MM.1S (cell line): ENCODE measurements at regions not wholly inside any gene's neighbourhood (a gene's known extent, or its start where the extent isn't known, plus 50 kb on each side); places are given as distances from the start of the nearest gene placed in this dataset.

ENCODE experiments used
- DNase-seq: peaks from one replicate; pipeline ENCODE4 v3.0.0-alpha.2; 2015
- H2AFZ ChIP-seq: fragments of 300-600 bp; sonication (generic); 2 replicates; pipeline ENCODE4 v1.6.0; 2016; ENCODE audit warnings: antibody characterized with exemption, low read length
- H3F3A ChIP-seq: fragments of 300-600 bp; sonication (generic); 2 replicates; pipeline ENCODE4 v1.6.1; 2016; ENCODE audit warnings: mild to moderate bottlenecking, antibody characterized with exemption, low read length, moderate library complexity, mixed read lengths; ENCODE audit not compliant: insufficient read depth
- H3K27ac ChIP-seq: fragments of 300-600 bp; sonication (generic); 2 replicates; pipeline ENCODE4 v1.5.1; 2016; ENCODE audit warnings: mild to moderate bottlenecking, low read length
- H3K27me3 ChIP-seq: fragments of 300-600 bp; sonication (generic); replicated peaks from 2 replicates; pipeline ENCODE4 v1.6.0; 2016; ENCODE audit warnings: low read length; ENCODE audit not compliant: insufficient read depth
- H3K36me3 ChIP-seq: fragments of 300-600 bp; sonication (generic); replicated peaks from 2 replicates; pipeline ENCODE4 v1.6.1; 2016; ENCODE audit warnings: mild to moderate bottlenecking, low read length, mixed read lengths; ENCODE audit not compliant: insufficient read depth
- H3K4me1 ChIP-seq: fragments of 300-600 bp; sonication (generic); 2 replicates; pipeline ENCODE4 v1.6.1; 2016; ENCODE audit warnings: low read length, mixed read lengths
- H3K4me2 ChIP-seq: fragments of 300-600 bp; sonication (generic); 2 replicates; pipeline ENCODE4 v1.6.0; 2016; ENCODE audit warnings: low read depth, low read length
- H3K4me3 ChIP-seq: fragments of 300-600 bp; sonication (generic); 2 replicates; pipeline ENCODE4 v1.5.1; 2016; ENCODE audit warnings: low read length, mixed read lengths
- H3K79me2 ChIP-seq: fragments of 300-600 bp; sonication (generic); 2 replicates; pipeline ENCODE4 v1.6.1; 2016; ENCODE audit warnings: mixed run types, low read length, mixed read lengths
- H3K9ac ChIP-seq: fragments of 300-600 bp; sonication (generic); 2 replicates; pipeline ENCODE4 v1.6.1; 2016; ENCODE audit warnings: low read length, mixed read lengths
- H3K9me2 ChIP-seq: fragments of 300-600 bp; sonication (generic); replicated peaks from 2 replicates; pipeline ENCODE4 v1.6.1; 2016; ENCODE audit warnings: mild to moderate bottlenecking, low read length, mixed read lengths; ENCODE audit not compliant: insufficient read depth
- H3K9me3 ChIP-seq: fragments of 300-600 bp; sonication (generic); replicated peaks from 2 replicates; pipeline ENCODE4 v1.6.1; 2016; ENCODE audit warnings: mild to moderate bottlenecking, low read length, mixed read lengths; ENCODE audit not compliant: insufficient read depth
- H4K20me1 ChIP-seq: fragments of 300-600 bp; sonication (generic); 2 replicates; pipeline ENCODE4 v1.6.1; 2016; ENCODE audit warnings: mild to moderate bottlenecking, low read length, moderate library complexity, mixed read lengths; ENCODE audit not compliant: insufficient read depth
- EZH2 ChIP-seq: fragments of 300-600 bp; sonication (generic); optimal IDR thresholded peaks from 2 replicates; pipeline ENCODE3; 2017; ENCODE audit warnings: low read depth, mild to moderate bottlenecking, antibody characterized with exemption, low read length, mixed read lengths
- EZH2phosphoT487 ChIP-seq: fragments of 300-600 bp; sonication (generic); IDR thresholded peaks from 2 replicates; pipeline ENCODE4 v1.6.1; 2018; ENCODE audit warnings: antibody characterized with exemption, low read length
- TF ChIP-seq, protein P1 (sequence below): fragments of 300-600 bp; sonication (generic); IDR thresholded peaks from 2 replicates; pipeline ENCODE4 v1.5.1; 2016; ENCODE audit warnings: antibody characterized with exemption, low read length, mixed read lengths

- Histone ChIP-seq H3K27me3 (no peaks in the 10 kb centered on the region), H4K20me1 (no peaks in the 10 kb centered on the region), H3K36me3 (no peaks in the 10 kb centered on the region), H3K9me2 (no peaks in the 10 kb centered on the region), H3K27ac (no peak overlapping the region), H3K9me3 (no peaks in the 10 kb centered on the region), H2AFZ (no peak overlapping the region), H3K4me3 (no peak overlapping the region), H3K9ac (no peak overlapping the region), H3F3A (no peaks in the 10 kb centered on the region), H3K79me2 (no peaks in the 10 kb centered on the region), H3K4me1 (no peaks in the 10 kb centered on the region), H3K4me2 (no peak overlapping the region)
- DNase-seq, result no peak
- TF ChIP-seq EZH2phosphoT487 (no peak), EZH2 (no peak)
- TF ChIP-seq, protein P1, sequence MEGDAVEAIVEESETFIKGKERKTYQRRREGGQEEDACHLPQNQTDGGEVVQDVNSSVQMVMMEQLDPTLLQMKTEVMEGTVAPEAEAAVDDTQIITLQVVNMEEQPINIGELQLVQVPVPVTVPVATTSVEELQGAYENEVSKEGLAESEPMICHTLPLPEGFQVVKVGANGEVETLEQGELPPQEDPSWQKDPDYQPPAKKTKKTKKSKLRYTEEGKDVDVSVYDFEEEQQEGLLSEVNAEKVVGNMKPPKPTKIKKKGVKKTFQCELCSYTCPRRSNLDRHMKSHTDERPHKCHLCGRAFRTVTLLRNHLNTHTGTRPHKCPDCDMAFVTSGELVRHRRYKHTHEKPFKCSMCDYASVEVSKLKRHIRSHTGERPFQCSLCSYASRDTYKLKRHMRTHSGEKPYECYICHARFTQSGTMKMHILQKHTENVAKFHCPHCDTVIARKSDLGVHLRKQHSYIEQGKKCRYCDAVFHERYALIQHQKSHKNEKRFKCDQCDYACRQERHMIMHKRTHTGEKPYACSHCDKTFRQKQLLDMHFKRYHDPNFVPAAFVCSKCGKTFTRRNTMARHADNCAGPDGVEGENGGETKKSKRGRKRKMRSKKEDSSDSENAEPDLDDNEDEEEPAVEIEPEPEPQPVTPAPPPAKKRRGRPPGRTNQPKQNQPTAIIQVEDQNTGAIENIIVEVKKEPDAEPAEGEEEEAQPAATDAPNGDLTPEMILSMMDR, result no peak
These were observed 153.4 kb upstream of the NPY start for GRCh38 chr7:24130631-24131030.

- no peaks in the 10 kb centered on the region for H3K9me2 ChIP-seq
- H3K36me3 ChIP-seq, result no peaks in the 10 kb centered on the region
- no peaks in the 10 kb centered on the region for H3K9me3 ChIP-seq
- no peak for TF ChIP-seq EZH2phosphoT487
- TF ChIP-seq, protein P1, result no peak
- no peak for TF ChIP-seq EZH2
- H3K79me2 ChIP-seq, result no peaks in the 10 kb centered on the region
- no peak overlapping the region for H3K4me2 ChIP-seq
- no peaks in the 10 kb centered on the region for H3K27me3 ChIP-seq
- H2AFZ ChIP-seq, result no peak overlapping the region
- no peak overlapping the region for H3K9ac ChIP-seq
- H3K4me3 ChIP-seq, result no peak overlapping the region
- H3K4me1 ChIP-seq, result no peaks in the 10 kb centered on the region
- H3K27ac ChIP-seq, result no peak overlapping the region
- no peaks in the 10 kb centered on the region for H3F3A ChIP-seq
- no peak for DNase-seq
- H4K20me1 ChIP-seq, result no peaks in the 10 kb centered on the region
These were observed 150.3 kb upstream of the NPY start for GRCh38 chr7:24133691-24134090.

GRCh38 chr7:24134535-24134934, 149.5 kb upstream of the NPY start:
- no peaks in the 10 kb centered on the region for H3K4me1 ChIP-seq
- H4K20me1 ChIP-seq, result no peaks in the 10 kb centered on the region
- DNase-seq, result no peak
- H3K4me3 ChIP-seq, result no peak overlapping the region
- no peaks in the 10 kb centered on the region for H3K79me2 ChIP-seq
- no peaks in the 10 kb centered on the region for H3K9me2 ChIP-seq
- no peaks in the 10 kb centered on the region for H3K36me3 ChIP-seq
- H3K4me2 ChIP-seq, result no peak overlapping the region
- H2AFZ ChIP-seq, result no peak overlapping the region
- no peaks in the 10 kb centered on the region for H3F3A ChIP-seq
- H3K27ac ChIP-seq, result no peak overlapping the region
- H3K9me3 ChIP-seq, result no peaks in the 10 kb centered on the region
- H3K27me3 ChIP-seq, result no peaks in the 10 kb centered on the region
- TF ChIP-seq, protein P1, result no peak
- H3K9ac ChIP-seq, result no peak overlapping the region
